GM19452 (cell line): ENCODE measurements at regions not wholly inside any gene's neighbourhood (a gene's known extent, or its start where the extent isn't known, plus 50 kb on each side); places are given as distances from the start of the nearest gene placed in this dataset.
"Not testable (repeated sequence)": the region's sequence is repeated elsewhere in the genome, so short reads cannot be mapped to it uniquely, and the experiment has no call there.

Source experiments
- ATAC-seq: cut with Tn5 transposase; IDR thresholded peaks from one replicate; pipeline ENCODE4 v1.9.1; 2021; ENCODE audit not compliant: unreplicated experiment

- no peak for ATAC-seq
Measured at GRCh38 chr13:50615234-50615633, 228.3 kb downstream of the DLEU7 start.

GRCh38 chr13:50616101-50616500, 227.4 kb downstream of the DLEU7 start:
- no peak for ATAC-seq

- ATAC-seq = no peak
Measured at GRCh38 chr13:50617134-50617721, 226.3 kb downstream of the DLEU7 start.

GRCh38 chr13:50618206-50618605, 225.3 kb downstream of the DLEU7 start:
- no peak for ATAC-seq

GRCh38 chr13:50626101-50626547, 217.4 kb downstream of the DLEU7 start:
- ATAC-seq = no peak

- ATAC-seq = no peak
Measured at GRCh38 chr13:50627111-50627510, 216.4 kb downstream of the DLEU7 start.

GRCh38 chr13:50628512-50628911, 215.0 kb downstream of the DLEU7 start:
- not testable (repeated sequence) for ATAC-seq

- no peak for ATAC-seq
Measured at GRCh38 chr13:50629497-50629896, 214.0 kb downstream of the DLEU7 start.

- ATAC-seq = no peak
Measured at GRCh38 chr13:50629966-50630365, 213.5 kb downstream of the DLEU7 start.

- ATAC-seq = no peak
Measured at GRCh38 chr13:50631041-50631440, 212.5 kb downstream of the DLEU7 start.

- ATAC-seq = no peak
Measured at GRCh38 chr13:50634339-50634738, 209.2 kb downstream of the DLEU7 start.

- peak; percentile 37 for ATAC-seq
Measured at GRCh38 chr13:50635504-50635903, 208.0 kb downstream of the DLEU7 start.

- ATAC-seq = peak; percentile 64
Measured at GRCh38 chr13:50636007-50636704, 207.3 kb downstream of the DLEU7 start.

GRCh38 chr13:50643060-50643459, 200.4 kb downstream of the DLEU7 start:
- no peak for ATAC-seq

GRCh38 chr13:50644081-50644871, 199.2 kb downstream of the DLEU7 start:
- no peak for ATAC-seq

- no peak for ATAC-seq
Measured at GRCh38 chr13:50645092-50645491, 198.4 kb downstream of the DLEU7 start.

GRCh38 chr13:50646070-50646469, 197.4 kb downstream of the DLEU7 start:
- no peak for ATAC-seq

- ATAC-seq = no peak
Measured at GRCh38 chr13:50649211-50649610, 194.3 kb downstream of the DLEU7 start.

- no peak for ATAC-seq
Measured at GRCh38 chr13:50650592-50651504, 192.6 kb downstream of the DLEU7 start.

GRCh38 chr13:50651922-50652321, 191.6 kb downstream of the DLEU7 start:
- no peak for ATAC-seq

GRCh38 chr13:50654331-50654730, 189.2 kb downstream of the DLEU7 start:
- no peak for ATAC-seq
